ENCODE measurements at regions not wholly inside any gene's neighbourhood (a gene's known extent, or its start where the extent isn't known, plus 50 kb on each side); places are given as distances from the start of the nearest gene placed in this dataset.

- no peak for TF ChIP-seq ZNF274 (IDR thresholded peaks at IDR 0.05; ENCODE audit: low read depth, low read length)
- TF ChIP-seq YY1 (IDR thresholded peaks at IDR 0.05; ENCODE audit: insufficient read depth, insufficient read length), result no peak
Measured at GRCh38 chr1:116819081-116819480, 64.9 kb downstream of the CD2 start.
